GM21423 (cell line): ENCODE measurements at regions not wholly inside any gene's neighbourhood (a gene's known extent, or its start where the extent isn't known, plus 50 kb on each side); places are given as distances from the start of the nearest gene placed in this dataset.

Experiments
- ATAC-seq: cut with Tn5 transposase; IDR thresholded peaks from one replicate; pipeline ENCODE4 v1.9.1; 2021; ENCODE audit warnings: mild to moderate bottlenecking, moderate library complexity; ENCODE audit not compliant: unreplicated experiment

DNA sequence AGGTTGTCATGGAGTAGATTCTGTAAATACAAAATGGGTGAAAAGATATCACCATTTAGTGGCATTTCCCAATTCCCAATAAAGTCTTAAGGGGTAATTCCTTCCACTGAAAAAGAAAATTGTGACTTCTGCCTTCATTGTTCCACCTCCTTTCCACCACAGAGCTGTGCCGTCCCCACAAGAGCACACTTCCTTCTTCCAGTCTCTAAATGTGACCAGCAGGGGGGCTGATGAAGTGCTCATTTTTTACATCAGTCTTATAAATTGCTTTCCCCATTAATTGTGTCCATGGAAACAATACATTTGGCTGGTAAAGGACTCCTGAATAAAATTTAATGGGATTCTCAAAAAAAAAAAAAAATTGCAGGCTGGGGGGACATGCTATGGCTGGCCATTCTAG, 260.8 kb upstream of the PSMD7 start:
- no peak for ATAC-seq

DNA sequence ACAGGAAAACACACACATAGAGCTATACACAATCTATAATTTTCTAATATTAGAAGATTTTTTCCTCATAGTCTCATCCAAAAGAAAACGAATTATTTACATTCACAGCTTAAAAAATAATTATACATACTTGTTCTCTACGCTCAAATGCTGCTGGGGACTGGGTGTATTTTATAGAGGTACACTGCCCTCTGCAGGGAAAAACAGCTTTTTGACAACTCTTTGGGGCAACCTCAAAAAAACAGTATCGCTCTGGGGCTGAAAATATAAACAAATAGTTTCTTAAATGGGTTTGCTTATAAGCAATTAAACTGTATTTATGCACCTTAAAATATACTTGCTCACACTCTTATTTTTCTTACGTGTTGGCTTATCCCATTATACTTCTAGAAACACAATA, 261.8 kb upstream of the PSMD7 start:
- ATAC-seq, result no peak

DNA sequence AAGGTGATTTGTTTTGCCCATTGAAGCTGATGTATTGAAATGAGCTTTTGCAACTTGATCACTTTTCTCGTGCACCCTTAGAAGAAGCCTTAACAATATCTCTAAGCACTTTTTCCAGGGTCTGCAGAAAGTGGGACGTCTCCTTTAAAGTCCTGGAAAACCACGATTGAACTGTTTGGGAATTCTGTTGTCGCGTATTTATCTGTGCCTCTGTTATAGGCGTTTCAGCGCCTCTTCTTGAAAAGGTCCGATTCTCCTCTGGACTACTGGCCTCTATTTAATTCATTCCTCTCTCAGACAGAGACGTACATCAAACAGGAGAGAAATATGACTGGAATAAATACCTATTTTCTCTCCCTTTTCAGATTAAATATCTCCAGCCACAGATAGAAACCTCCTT, 262.4 kb upstream of the PSMD7 start:
- no peak for ATAC-seq

DNA sequence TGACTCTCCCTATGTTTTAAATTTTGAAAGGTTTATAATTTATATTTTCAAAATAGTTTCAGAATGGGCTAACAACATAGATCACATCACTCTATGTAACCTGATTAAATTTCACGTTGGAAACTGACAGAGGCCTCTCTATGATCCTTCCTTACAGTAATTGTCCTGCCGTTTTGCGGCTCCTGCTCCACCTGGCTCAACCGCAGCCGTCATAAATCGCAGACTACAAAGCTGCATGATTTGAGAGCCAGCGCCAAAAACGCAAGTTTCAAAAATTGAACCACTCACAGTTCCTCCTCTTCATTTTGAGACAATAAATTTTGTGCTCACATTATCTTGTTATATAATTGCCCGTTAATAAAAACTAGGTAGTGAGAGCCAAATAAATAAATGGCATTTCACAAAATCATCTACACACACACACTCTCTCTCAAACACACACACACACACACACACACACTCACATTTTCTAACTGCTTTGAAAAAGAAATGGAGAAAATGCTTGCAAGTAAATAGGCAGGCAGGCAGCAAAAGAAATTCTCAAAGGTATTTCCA, 263.1 kb upstream of the PSMD7 start:
- ATAC-seq, result no peak

DNA sequence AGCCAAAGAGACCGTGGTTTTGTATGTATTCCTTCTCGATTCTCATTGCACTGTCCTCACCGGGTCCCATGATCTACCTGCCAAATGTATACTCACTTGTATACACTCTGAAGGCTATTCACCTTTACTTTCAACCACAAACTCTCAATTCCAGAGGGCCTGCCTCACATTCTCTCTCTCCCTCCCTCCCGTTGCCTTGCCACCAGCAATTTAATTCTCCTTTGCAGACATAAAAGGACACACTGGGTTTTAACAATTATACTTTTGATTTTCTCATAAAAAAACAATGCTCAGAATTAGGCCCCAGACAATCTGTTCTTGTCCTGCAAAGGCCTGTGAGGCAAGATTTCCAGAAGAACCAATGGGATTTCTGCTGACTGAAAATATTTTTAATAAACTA, 265.1 kb upstream of the PSMD7 start:
- ATAC-seq, result no peak

DNA sequence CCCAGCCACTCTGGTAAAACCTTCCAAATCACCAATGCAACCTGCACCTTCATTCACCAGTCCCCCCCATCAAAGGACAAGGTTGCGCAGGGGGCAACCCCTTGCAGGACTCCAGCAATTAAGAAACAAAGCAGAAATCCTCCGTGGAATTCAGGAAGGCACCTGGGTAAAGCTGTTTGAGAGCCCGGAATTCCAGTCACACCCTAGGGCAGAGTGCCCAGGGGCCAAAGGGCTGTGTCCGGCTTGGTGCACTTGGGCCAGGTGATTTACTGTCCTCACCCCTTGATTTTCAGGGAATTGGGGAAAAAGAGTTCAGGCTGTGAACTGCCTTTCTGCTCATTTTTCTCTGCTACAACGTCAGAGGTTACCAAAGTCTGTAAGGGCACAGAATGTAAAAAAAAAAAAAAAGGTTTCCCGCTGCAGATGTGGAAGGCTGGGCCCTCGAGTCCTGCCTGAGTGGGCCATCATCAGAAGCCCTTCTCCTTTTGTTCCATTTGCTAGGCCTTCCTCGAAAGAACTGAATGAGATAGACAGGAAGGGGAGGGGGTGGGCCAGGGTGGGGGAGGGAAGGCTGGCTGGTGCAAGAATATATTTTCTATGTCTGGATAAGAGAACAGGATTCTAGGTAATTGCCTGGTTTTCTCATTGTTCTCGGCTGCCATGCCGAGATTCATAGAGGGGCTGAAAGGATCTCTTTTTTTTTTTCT, 266.5 kb upstream of the PSMD7 start:
- ATAC-seq, result no peak

DNA sequence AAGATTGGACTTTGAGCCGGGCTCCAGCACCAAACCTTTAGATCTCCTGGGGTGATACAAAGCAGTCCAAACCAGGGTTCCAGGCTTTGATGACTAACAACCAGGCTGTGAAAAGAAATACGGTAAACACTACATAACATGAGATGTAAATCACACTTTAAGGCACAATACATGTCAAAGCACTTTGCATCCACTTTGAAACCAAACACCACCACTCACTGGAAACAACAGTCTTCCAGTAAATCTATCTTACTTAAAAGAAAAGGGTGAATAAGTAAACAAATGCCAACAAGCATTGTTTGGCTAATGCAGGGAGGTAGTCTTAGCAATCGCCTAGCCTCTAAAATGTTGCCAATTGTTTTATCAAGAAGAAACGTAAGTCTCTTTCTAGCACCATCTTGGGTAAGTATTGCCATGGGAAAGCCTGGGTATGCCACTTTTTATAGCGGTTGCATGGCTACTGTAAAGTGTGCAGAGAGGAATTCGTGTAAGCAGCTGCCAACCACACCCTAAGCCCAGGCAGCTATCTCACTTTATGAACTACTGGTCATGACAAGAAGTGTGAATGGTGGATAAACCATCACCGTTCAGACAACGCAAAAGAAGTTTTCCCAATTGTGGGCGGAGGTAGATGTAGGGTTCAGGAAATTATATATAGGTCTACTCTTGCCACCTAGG, 267.4 kb upstream of the PSMD7 start:
- ATAC-seq, result no peak

DNA sequence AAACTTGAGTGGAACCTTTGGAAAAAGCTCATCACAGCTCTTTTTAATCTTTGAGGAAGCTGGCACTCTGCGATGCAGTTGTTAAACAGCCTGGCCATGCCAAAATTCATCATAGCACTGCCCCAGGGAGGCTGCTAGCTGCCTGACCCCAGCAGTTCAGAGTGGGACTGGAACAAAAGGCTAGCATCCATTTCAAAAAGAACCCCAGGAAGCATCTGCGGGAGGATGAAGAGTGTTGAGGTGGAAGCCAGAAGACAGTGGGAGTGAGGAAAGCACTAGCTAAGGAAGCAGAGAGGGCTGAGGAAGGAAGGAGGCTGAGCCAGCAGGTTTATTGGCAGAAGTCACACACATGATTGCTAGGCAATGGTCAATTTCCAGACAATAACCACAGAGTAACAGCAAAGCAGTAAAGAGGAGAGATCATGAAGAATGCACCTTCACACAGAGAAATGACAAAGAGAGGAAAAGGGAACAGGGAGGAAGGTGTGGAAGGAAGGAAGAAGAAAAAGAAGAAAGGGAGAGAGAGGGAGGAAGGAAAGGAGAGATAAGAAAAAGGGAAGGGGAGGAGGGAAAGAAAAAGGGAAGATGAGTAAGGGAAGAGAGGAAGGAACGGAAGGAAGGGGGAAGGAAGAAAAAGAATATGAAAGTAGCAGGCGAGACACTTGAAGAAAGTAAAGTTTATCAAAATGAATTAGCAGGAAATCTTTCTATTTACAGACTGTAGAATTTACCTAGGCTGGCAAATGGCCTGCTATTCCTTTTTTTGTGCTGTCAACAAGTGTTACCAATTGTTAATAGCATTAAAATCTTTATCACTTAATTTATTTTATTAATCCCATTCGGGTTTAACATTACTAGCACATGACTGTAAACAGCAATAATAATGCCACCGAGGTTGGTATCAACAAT, 270.0 kb upstream of the PSMD7 start:
- ATAC-seq, result no peak

DNA sequence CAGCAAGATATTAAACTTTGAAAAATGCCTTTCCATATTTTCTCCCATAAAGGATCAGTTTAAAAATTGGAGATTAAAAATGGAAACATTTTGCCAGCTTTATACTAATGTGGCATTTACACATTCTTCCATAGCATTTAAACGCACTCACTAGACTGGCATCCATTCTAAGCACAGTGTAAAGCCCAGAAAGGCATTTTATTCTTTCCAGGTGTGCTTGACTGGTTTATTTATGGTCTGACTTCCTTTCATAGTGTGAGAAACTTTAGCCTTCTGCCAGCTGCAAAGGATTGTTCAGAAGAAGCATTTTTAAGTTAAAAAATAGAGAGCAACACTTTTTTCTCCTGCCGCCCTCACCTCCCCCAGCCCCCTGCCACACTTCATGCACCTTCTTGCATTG, 271.7 kb upstream of the PSMD7 start:
- no peak for ATAC-seq

DNA sequence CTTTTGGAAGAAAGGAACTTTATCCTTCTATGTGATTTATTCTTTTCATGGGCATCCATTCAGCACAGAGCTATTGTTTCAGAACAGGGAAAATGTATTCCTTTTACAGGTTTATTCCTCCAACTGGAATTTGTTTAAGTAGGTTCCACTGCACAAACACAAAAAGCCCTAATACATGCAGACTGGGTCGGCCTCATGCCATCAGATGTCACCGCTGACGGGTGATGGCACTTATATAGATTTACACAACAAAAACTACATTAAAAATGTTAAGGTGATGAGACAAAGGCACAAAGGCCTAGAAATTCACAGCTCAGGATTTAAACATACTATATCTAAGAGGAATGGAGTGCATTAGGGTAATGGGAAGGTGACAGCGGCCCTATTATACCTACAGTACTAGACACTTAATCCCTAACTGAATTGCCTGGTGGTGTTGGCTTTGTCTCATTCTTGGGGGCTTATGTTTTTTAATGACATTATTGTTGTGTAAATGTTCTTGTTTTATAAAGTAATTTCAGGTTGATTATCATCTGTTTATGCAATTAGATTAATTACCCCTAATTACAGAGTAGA, 276.4 kb upstream of the PSMD7 start:
- ATAC-seq, result no peak

DNA sequence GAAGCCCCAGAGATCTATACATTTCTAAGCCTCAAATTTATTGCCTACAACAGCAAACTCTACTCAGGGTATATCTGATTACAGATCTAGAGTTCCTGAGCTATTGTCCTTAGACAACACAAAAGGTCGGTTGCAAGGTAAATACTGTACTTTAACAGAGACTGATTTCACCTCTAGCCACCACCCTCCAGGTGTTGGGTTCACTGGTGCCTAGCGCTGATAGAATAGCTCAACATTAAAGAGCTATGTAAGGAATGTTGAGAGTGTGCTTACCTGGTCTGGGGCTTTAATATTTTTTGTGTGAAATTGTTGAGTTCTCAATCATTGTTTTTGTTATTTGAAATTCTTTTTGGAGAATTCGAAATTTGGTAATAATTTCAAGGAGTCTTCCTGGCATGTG, 277.0 kb upstream of the PSMD7 start:
- ATAC-seq, result no peak

DNA sequence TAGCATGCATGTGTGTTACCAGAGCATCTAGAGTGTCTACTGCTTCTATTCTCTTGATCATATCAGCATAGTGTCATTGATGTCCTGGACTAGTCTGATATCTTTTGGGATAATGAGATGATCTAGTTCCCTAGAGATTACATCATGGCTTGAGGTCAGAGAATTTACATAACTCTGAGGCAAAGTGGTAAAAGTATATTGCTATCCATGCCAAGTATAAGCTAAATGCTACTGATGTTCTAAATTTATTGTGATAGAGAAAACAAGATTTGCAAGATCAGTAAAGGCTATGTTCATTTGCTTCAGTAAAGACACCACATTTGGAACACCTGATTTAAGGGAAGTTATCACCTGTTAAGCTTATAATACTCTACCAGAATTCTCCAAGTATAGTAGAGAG, 280.7 kb upstream of the PSMD7 start:
- no peak for ATAC-seq

DNA sequence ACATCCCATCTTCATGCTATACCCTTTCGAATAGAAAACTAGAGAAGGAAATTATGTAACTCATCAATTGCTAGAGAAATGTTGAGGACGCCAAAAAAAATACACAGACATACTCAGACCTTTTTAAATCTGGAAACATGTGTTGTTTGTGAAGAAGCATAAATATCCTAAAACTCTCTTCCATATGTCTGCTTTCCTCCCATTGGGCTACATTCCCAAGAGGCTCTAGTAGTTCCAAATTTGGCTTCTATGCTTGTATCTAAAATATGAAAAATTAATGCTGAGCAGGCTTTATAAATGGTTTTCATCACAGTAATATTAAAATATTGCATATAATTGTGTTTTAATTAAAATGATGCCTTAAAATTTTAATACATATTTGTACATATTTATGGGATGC, 297.9 kb upstream of the PSMD7 start:
- no peak for ATAC-seq

DNA sequence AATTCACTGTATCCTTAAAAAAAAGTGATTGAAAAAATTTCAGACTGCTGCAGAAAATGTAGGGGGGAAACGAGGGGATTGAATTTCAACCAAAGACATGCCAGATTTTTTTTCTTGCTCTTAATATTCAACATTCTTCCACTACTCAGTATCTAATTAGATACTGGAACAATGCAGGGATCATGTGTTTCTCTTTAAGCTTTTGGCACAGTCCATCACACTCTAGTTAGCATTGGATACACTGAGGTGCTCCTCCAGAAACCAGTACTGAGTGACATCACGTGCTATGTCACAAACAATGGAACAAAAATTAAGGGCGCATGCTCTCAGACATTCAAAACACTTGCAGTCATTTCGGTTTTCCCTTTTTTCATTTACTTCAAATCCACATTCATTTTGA, 298.6 kb upstream of the PSMD7 start:
- ATAC-seq, result no peak

DNA sequence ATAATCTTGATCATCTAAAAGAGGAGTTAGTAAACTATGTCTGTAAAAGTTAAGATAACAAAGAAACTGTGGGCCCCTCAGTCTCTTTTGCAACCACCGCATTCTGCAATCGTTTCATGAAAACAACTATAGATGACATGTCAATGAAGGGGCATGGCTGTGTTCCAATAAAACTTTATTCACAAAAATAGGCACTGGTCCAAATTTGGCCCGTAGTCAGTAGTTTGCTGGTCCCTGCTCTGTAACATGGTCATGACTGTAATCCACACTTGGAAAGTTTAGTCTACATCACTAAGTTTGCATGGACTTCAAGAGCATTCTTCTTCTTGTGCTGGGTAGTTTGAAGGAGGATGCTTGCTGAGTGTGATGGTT, 299.3 kb upstream of the PSMD7 start:
- ATAC-seq, result no peak

DNA sequence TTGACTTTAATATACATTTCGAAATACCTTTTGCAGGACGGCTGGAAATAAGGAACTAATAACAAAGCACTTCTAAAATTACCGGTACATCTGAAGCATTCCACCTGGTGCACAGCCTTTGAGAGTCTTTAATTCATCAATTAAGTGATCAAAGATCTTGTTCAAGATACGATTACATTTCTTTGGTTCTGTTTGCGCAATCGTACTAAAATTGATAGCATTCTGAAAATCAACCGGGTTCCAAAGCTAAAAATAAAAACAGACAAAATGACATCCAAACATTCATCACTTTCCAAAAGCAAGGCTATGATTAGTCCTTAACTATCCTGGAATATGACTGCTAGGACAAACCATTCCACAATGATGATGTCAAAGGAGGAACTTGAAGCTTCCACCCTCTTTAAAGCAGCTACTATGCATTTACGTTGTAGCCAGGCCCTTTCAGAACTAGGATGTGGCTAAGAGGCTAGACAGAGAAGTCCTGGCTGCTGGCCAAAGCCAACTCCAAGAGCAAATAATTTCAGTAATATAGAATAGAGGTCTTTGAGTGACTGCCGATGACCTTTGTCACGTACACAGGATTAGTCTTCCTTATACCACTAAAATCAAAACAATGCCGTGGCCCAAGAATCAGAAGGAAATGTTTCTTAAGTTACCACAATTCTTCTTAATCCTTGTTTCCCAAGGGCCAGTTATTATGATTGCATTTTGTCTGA, 299.8 kb upstream of the PSMD7 start:
- no peak for ATAC-seq

DNA sequence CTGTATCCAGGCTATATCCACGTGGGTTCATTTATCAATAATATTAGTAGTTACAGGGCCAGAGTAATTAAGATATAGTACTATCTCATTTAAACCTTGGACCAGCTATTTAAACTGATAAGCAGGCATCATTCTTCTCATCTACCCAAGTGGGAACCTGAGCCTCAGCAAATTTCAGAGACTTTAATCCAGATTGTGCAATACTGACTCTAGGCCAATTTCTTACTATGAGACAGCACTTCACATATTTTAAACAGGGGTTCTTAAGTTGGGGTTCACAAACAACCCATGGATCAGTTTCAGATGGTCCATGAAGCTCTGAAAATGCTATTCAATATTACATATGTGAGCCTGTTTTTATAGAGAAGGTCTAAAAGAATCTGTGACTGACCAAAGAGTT, 302.7 kb upstream of the PSMD7 start:
- no peak for ATAC-seq

DNA sequence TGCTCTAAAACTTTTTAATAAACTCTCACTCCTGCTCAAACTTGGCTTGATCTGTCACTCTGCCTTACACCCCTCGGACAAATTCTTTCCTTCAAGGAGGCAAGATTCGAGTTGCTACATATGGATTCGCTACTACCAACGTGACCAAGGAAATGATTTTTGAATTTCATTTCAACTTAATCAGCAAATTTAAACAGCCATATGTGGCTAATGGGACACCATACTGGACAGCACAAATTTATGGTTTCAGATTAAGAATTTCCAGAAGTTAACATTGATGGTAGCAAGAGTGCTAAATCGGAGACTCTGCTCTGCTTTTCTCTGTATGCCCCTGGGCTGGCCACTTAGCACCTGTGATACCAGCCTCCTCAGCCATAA, 318.2 kb upstream of the PSMD7 start:
- no peak for ATAC-seq

DNA sequence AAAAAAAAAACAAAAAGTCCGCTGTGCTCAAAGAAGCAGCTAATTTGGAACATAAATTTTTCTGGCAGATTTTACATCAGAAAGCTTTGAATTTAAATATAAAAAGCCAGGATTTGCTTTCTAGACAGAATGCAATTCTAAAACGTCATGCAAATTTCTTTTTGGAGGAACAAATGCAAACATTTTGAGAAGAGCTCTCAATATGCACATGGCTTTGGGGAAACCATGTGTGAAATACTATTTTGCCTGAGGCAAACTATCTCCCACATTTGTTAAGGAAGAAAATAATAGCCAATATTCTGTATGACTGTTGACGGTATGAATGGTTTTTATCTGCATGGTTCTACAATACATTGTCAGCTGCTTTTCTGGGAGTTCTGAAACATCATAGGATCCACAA, 320.0 kb upstream of the PSMD7 start:
- ATAC-seq, result no peak

DNA sequence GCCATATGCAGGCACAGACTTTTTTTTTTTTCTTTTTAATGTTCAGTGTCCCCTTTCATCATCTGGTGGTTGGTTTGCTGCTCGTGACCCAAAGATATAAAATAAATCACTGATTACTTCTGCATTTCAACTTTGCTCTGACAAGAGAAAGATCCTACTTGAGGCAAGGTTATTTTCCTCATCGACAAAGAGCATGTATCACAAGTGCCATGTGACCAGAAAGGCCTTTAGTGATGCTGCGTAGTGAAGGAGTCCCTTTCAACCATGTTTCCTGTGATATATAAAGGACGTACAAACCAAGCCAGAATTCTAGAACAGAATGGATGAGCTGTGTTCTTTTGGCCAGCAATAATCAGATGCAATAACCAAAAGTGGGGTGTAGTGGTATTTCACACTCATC, 323.4 kb upstream of the PSMD7 start:
- no peak for ATAC-seq

DNA sequence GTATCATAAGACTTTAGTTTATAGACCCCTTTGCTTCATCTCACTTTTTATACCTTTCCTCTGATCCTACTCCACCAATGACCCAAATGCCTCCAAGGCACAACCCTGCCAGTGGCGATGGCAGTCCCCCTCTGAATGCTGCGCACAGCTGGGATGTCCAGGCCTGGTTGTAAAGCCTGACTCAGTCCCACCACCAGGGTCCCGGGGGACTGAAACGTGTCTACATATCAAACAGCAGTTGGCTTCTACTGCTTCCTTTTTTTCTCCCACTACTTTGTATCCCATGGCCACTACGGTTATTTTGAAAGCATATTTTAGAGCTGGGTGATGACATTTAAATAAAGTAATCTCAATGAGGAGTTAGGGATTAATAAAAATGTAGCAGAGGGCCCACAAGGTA, 329.8 kb upstream of the PSMD7 start:
- no peak for ATAC-seq
